ENCODE measurements at regions not wholly inside any gene's neighbourhood (a gene's known extent, or its start where the extent isn't known, plus 50 kb on each side); places are given as distances from the start of the nearest gene placed in this dataset.

DNA sequence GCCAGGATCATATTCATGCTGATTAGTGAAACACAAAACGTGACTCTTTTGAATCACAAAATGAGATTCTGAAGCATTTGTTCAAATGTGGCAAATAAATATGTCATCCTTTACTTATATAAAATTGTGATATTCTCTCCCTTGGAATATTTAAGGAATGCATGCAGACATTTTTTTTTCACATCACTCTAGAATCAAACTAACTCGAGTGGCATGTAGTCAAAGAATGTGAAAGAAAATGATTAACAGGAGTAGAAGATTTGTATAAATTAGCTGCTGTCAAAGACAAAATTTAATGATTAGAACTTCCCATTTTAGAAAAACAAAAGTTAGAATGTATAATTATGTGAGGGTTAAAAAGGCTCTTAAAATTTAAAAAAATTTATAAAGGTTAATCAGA is 721.0 kb upstream of the FAM98A start:
- H4K20me1 ChIP-seq (ENCODE audit: low read depth, low read length), result no peaks in the 10 kb centered on the region
- no peak overlapping the region for H3K27ac ChIP-seq (ENCODE audit: low read depth, low read length)
- H3F3A ChIP-seq (ENCODE audit: insufficient read depth), result no peaks in the 10 kb centered on the region
- H2AFZ ChIP-seq (ENCODE audit: low read depth, low read length, severe bottlenecking), result no peak overlapping the region
- no peak overlapping the region for H3K4me2 ChIP-seq (ENCODE audit: low read depth, low read length, poor library complexity, severe bottlenecking)
- no peaks in the 10 kb centered on the region for H3K36me3 ChIP-seq (ENCODE audit: low read length)
- no peaks in the 10 kb centered on the region for H3K9me2 ChIP-seq (replicated peaks; ENCODE audit: insufficient read depth, low read length)
- H3K9ac ChIP-seq (ENCODE audit: low read length), result no peak overlapping the region
- no peak overlapping the region for H3K4me3 ChIP-seq (ENCODE audit: insufficient read depth, low read length, poor library complexity, severe bottlenecking)
- no peaks in the 10 kb centered on the region for H3K27me3 ChIP-seq (ENCODE audit: low read length)
- no peak for TF ChIP-seq EZH2phosphoT487 (conservative IDR thresholded peaks at IDR 0.05; ENCODE audit: low read length)
- no peak for TF ChIP-seq CTCF (IDR thresholded peaks at IDR 0.05; ENCODE audit: insufficient read depth, low read length, poor library complexity, severe bottlenecking)
- H3K79me2 ChIP-seq (ENCODE audit: insufficient read depth, low read length), result no peaks in the 10 kb centered on the region
- no peaks in the 10 kb centered on the region for H3K9me3 ChIP-seq (ENCODE audit: insufficient read depth, low read length)

- no peaks in the 10 kb centered on the region for H3K36me3 ChIP-seq (ENCODE audit: low read length)
- H3K4me3 ChIP-seq (ENCODE audit: insufficient read depth, low read length, poor library complexity, severe bottlenecking), result no peak overlapping the region
- no peaks in the 10 kb centered on the region for H3F3A ChIP-seq (ENCODE audit: insufficient read depth)
- no peaks in the 10 kb centered on the region for H3K27me3 ChIP-seq (ENCODE audit: low read length)
- H3K9ac ChIP-seq (ENCODE audit: low read length), result no peak overlapping the region
- H3K79me2 ChIP-seq (ENCODE audit: insufficient read depth, low read length), result no peaks in the 10 kb centered on the region
- H2AFZ ChIP-seq (ENCODE audit: low read depth, low read length, severe bottlenecking), result no peak overlapping the region
- no peaks in the 10 kb centered on the region for H3K9me3 ChIP-seq (ENCODE audit: insufficient read depth, low read length)
- TF ChIP-seq EZH2phosphoT487 (conservative IDR thresholded peaks at IDR 0.05; ENCODE audit: low read length), result no peak
- no peak for TF ChIP-seq CTCF (IDR thresholded peaks at IDR 0.05; ENCODE audit: insufficient read depth, low read length, poor library complexity, severe bottlenecking)
- H3K27ac ChIP-seq (ENCODE audit: low read depth, low read length), result no peak overlapping the region
- no peak overlapping the region for H3K4me2 ChIP-seq (ENCODE audit: low read depth, low read length, poor library complexity, severe bottlenecking)
- H3K9me2 ChIP-seq (replicated peaks; ENCODE audit: insufficient read depth, low read length), result no peaks in the 10 kb centered on the region
- H4K20me1 ChIP-seq (ENCODE audit: low read depth, low read length), result no peaks in the 10 kb centered on the region
These were observed 718.7 kb upstream of the FAM98A start for GRCh38 chr2:34317797-34318196.

- H3K9me3 ChIP-seq (ENCODE audit: insufficient read depth, low read length), result no peaks in the 10 kb centered on the region
- no peaks in the 10 kb centered on the region for H3K27me3 ChIP-seq (ENCODE audit: low read length)
- H2AFZ ChIP-seq (ENCODE audit: low read depth, low read length, severe bottlenecking), result no peak overlapping the region
- no peak overlapping the region for H3K4me3 ChIP-seq (ENCODE audit: insufficient read depth, low read length, poor library complexity, severe bottlenecking)
- H4K20me1 ChIP-seq (ENCODE audit: low read depth, low read length), result no peaks in the 10 kb centered on the region
- H3K27ac ChIP-seq (ENCODE audit: low read depth, low read length), result no peak overlapping the region
- H3K9me2 ChIP-seq (replicated peaks; ENCODE audit: insufficient read depth, low read length), result no peaks in the 10 kb centered on the region
- no peaks in the 10 kb centered on the region for H3K79me2 ChIP-seq (ENCODE audit: insufficient read depth, low read length)
- no peaks in the 10 kb centered on the region for H3K36me3 ChIP-seq (ENCODE audit: low read length)
- no peaks in the 10 kb centered on the region for H3F3A ChIP-seq (ENCODE audit: insufficient read depth)
- no peak overlapping the region for H3K9ac ChIP-seq (ENCODE audit: low read length)
- TF ChIP-seq EZH2phosphoT487 (conservative IDR thresholded peaks at IDR 0.05; ENCODE audit: low read length) (no peak), CTCF (IDR thresholded peaks at IDR 0.05; ENCODE audit: insufficient read depth, low read length, poor library complexity, severe bottlenecking) (no peak)
- no peak overlapping the region for H3K4me2 ChIP-seq (ENCODE audit: low read depth, low read length, poor library complexity, severe bottlenecking)
These were observed 717.7 kb upstream of the FAM98A start for GRCh38 chr2:34316788-34317187.

GRCh38 chr2:34311816-34312215 is 712.7 kb upstream of the FAM98A start:
- Histone ChIP-seq H3F3A (ENCODE audit: insufficient read depth) (no peaks in the 10 kb centered on the region), H3K27me3 (ENCODE audit: low read length) (no peaks in the 10 kb centered on the region), H3K9ac (ENCODE audit: low read length) (no peak overlapping the region), H3K27ac (ENCODE audit: low read depth, low read length) (no peak overlapping the region), H3K36me3 (ENCODE audit: low read length) (no peaks in the 10 kb centered on the region), H3K9me3 (ENCODE audit: insufficient read depth, low read length) (no peaks in the 10 kb centered on the region), H2AFZ (ENCODE audit: low read depth, low read length, severe bottlenecking) (no peak overlapping the region), H4K20me1 (ENCODE audit: low read depth, low read length) (no peaks in the 10 kb centered on the region), H3K79me2 (ENCODE audit: insufficient read depth, low read length) (no peaks in the 10 kb centered on the region), H3K4me2 (ENCODE audit: low read depth, low read length, poor library complexity, severe bottlenecking) (no peak overlapping the region), H3K9me2 (replicated peaks; ENCODE audit: insufficient read depth, low read length) (no peaks in the 10 kb centered on the region), H3K4me3 (ENCODE audit: insufficient read depth, low read length, poor library complexity, severe bottlenecking) (no peak overlapping the region)
- no peak for TF ChIP-seq EZH2phosphoT487 (conservative IDR thresholded peaks at IDR 0.05; ENCODE audit: low read length)
- TF ChIP-seq CTCF (IDR thresholded peaks at IDR 0.05; ENCODE audit: insufficient read depth, low read length, poor library complexity, severe bottlenecking), result no peak

Data from SU-DHL-6 (cell line).